ENCODE measurements at regions not wholly inside any gene's neighbourhood (a gene's known extent, or its start where the extent isn't known, plus 50 kb on each side); places are given as distances from the start of the nearest gene placed in this dataset.

GRCh38 chr18:45270289-45270771 is 344.9 kb upstream of the SLC14A2 start:
- TF ChIP-seq POLR2AphosphoS5 (IDR thresholded peaks at IDR 0.05; ENCODE audit: low read depth, low read length) (no peak), POLR2A (IDR thresholded peaks at IDR 0.05; ENCODE audit: low read depth, low read length) (no peak)
